Femur (tissue), 1 donor: ENCODE measurements at regions not wholly inside any gene's neighbourhood (a gene's known extent, or its start where the extent isn't known, plus 50 kb on each side); places are given as distances from the start of the nearest gene placed in this dataset.
A peak's percentile ranks its signal among the peaks of the same experiment; 100 is the strongest.
"Not testable (repeated sequence)": the region's sequence is repeated elsewhere in the genome, so short reads cannot be mapped to it uniquely, and the experiment has no call there.

Experiments
- DNase-seq: peaks from one replicate; pipeline ENCODE4 v3.0.0-alpha.2; 2017

GRCh38 chr5:121106721-121107690, 642.9 kb downstream of the PRR16 start:
- DNase-seq: not testable (repeated sequence)

- no peak for DNase-seq
Observed at GRCh38 chr5:121108725-121109124, 644.6 kb downstream of the PRR16 start.

- DNase-seq: no peak
Observed at GRCh38 chr5:121109817-121110216, 645.7 kb downstream of the PRR16 start.

GRCh38 chr5:121121786-121122185, 657.7 kb downstream of the PRR16 start:
- DNase-seq: no peak

GRCh38 chr5:121138495-121138907, 674.4 kb downstream of the PRR16 start:
- no peak for DNase-seq

GRCh38 chr5:121138952-121139351, 674.9 kb downstream of the PRR16 start:
- no peak for DNase-seq

- DNase-seq: no peak
Observed at GRCh38 chr5:121144764-121145163, 680.7 kb downstream of the PRR16 start.

- no peak for DNase-seq
Observed at GRCh38 chr5:121151534-121151933, 687.4 kb downstream of the PRR16 start.

- DNase-seq: no peak
Observed at GRCh38 chr5:121152411-121152810, 688.3 kb downstream of the PRR16 start.

GRCh38 chr5:121156565-121156964, 692.5 kb downstream of the PRR16 start:
- no peak for DNase-seq

- DNase-seq: peak; percentile 16
Observed at GRCh38 chr5:121158451-121158850, 693.2 kb upstream of the FTMT start.

GRCh38 chr5:121160591-121160990, 691.1 kb upstream of the FTMT start:
- no peak for DNase-seq

GRCh38 chr5:121164632-121165031, 687.0 kb upstream of the FTMT start:
- DNase-seq: no peak

GRCh38 chr5:121171361-121171760, 680.3 kb upstream of the FTMT start:
- DNase-seq: no peak

GRCh38 chr5:121171834-121172233, 679.8 kb upstream of the FTMT start:
- DNase-seq: no peak

GRCh38 chr5:121174351-121174750, 677.3 kb upstream of the FTMT start:
- no peak for DNase-seq

GRCh38 chr5:121175986-121176385, 675.7 kb upstream of the FTMT start:
- no peak for DNase-seq

- no peak for DNase-seq
Observed at GRCh38 chr5:121182788-121183490, 668.7 kb upstream of the FTMT start.

GRCh38 chr5:121188849-121189248, 662.8 kb upstream of the FTMT start:
- no peak for DNase-seq

GRCh38 chr5:121189342-121190305, 662.1 kb upstream of the FTMT start:
- DNase-seq: peak; percentile 27

GRCh38 chr5:121199216-121199999, 652.3 kb upstream of the FTMT start:
- peak; percentile 37 for DNase-seq

- no peak for DNase-seq
Observed at GRCh38 chr5:121218086-121218485, 633.6 kb upstream of the FTMT start.
